ENCODE measurements at regions not wholly inside any gene's neighbourhood (a gene's known extent, or its start where the extent isn't known, plus 50 kb on each side); places are given as distances from the start of the nearest gene placed in this dataset.

DNA sequence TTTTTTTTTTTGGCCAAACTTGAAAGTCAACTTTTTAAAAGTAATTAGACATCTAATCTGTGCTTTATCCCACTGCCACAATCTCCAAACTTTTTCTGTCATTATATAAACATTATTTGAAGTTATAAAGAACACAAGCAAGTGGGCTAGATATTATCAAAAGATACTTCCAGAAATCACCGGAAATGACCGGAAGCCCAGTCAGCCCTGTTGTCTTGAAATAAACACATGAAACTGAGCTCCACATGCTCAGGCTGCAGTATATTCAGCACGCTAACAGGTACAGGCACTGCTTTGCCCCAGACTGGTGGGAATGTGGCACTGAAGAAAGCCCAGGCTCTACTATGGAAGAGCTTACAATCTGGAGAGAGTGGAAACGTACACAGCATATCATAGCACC is 158.9 kb upstream of the PLEKHG7 start:
- H3K79me2 ChIP-seq (ENCODE audit: insufficient read depth, low read length) = no peaks in the 10 kb centered on the region
- no peak overlapping the region for H3K4me3 ChIP-seq (replicated peaks in 1 of 2; ENCODE audit: low read depth in 1 of 2, low read length in 2 of 2)
- ChIA-PET RAD21 (ENCODE audit: low non-redundant PET in 1 of 2, low total read pairs in 2 of 2, uncharacterized antibody in 2 of 2, unreplicated experiment in 2 of 2) (no interaction called here), CTCF (no interaction called here), POLR2A (interaction anchor here (0.7 kb wide), 1 partner anchor 13 kb away, joined by 3 read pairs; no protein-coding TSS in a partner anchor)
- no peak overlapping the region for H3K27ac ChIP-seq (ENCODE audit: low read depth, low read length)
- no peak overlapping the region for H2AFZ ChIP-seq (ENCODE audit: low read depth, low read length, poor library complexity, severe bottlenecking)
- DNase-seq (ENCODE audit: low read depth, low spot score) (no peak), ATAC-seq (no peak)
- no peak overlapping the region for H3K4me2 ChIP-seq (ENCODE audit: low read length)
- no peaks in the 10 kb centered on the region for H3K27me3 ChIP-seq (ENCODE audit: insufficient read depth, low read length)
- H4K20me1 ChIP-seq (ENCODE audit: insufficient read depth) = no peaks in the 10 kb centered on the region
- no peaks in the 10 kb centered on the region for H3K36me3 ChIP-seq (ENCODE audit: control insufficient read depth in 1 of 2, insufficient read depth in 2 of 2, low read length in 2 of 2)
- peaks cover 6 to 21% of the 10 kb centered on the region in 2 experiments; a peak in 3 of 4 replicates for H3K4me1 ChIP-seq (ENCODE audit: control insufficient read depth in 1 of 2, insufficient read depth in 2 of 2, low read length in 2 of 2)
- TF ChIP-seq SIN3A (IDR thresholded peaks at IDR 0.05; ENCODE audit: low read depth) = no peak
- TF ChIP-seq, protein P1, sequence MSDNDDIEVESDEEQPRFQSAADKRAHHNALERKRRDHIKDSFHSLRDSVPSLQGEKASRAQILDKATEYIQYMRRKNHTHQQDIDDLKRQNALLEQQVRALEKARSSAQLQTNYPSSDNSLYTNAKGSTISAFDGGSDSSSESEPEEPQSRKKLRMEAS (IDR thresholded peaks at IDR 0.05) = no peak
- TF ChIP-seq POLR2AphosphoS5 (IDR thresholded peaks at IDR 0.05; ENCODE audit: low read depth, low read length) = no peak
- no peak for TF ChIP-seq ELF1 (IDR thresholded peaks at IDR 0.05; ENCODE audit: borderline replicate concordance, low read depth)
- TF ChIP-seq, protein P2, sequence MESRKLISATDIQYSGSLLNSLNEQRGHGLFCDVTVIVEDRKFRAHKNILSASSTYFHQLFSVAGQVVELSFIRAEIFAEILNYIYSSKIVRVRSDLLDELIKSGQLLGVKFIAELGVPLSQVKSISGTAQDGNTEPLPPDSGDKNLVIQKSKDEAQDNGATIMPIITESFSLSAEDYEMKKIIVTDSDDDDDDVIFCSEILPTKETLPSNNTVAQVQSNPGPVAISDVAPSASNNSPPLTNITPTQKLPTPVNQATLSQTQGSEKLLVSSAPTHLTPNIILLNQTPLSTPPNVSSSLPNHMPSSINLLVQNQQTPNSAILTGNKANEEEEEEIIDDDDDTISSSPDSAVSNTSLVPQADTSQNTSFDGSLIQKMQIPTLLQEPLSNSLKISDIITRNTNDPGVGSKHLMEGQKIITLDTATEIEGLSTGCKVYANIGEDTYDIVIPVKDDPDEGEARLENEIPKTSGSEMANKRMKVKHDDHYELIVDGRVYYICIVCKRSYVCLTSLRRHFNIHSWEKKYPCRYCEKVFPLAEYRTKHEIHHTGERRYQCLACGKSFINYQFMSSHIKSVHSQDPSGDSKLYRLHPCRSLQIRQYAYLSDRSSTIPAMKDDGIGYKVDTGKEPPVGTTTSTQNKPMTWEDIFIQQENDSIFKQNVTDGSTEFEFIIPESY (IDR thresholded peaks at IDR 0.05; ENCODE audit: extremely low read depth, insufficient replicate concordance, low read length) = no peak
- intact Hi-C loops (cut with micrococcal nuclease) = no loop called here
- H3K9me2 ChIP-seq (ENCODE audit: insufficient read depth) = no peaks in the 10 kb centered on the region
- BruUV-seq (replicated peaks) = no TSS peak
- no peaks in the 10 kb centered on the region for H3K9me3 ChIP-seq (ENCODE audit: control insufficient read depth in 1 of 2, insufficient read depth in 1 of 2, low read depth in 1 of 2, low read length in 2 of 2)
- no peak overlapping the region for H3K9ac ChIP-seq (ENCODE audit: low read length)

DNA sequence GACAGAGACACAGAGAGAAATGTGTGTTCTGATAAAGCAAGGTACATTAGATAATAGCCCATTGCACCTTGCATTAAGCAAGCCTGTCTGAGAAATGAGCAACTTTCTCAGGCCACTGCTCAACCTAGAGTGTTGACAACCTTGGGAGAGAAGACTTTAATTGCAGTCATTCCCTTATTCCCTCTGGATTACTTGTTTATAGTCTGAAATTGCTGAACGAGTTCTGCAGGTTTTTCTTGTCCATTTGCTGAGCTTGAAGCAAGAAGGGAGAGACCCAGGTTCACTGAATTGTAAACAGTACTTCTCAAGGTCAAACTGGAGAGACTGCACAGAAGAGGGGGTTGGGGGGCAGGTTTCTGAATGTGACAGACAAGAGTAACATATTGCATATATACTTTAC is 159.4 kb upstream of the PLEKHG7 start:
- Histone ChIP-seq H3K9me2 (ENCODE audit: insufficient read depth) (no peaks in the 10 kb centered on the region), H3K79me2 (ENCODE audit: insufficient read depth, low read length) (no peaks in the 10 kb centered on the region), H3K27me3 (ENCODE audit: insufficient read depth, low read length) (no peaks in the 10 kb centered on the region), H2AFZ (ENCODE audit: low read depth, low read length, poor library complexity, severe bottlenecking) (no peak overlapping the region), H3K27ac (ENCODE audit: low read depth, low read length) (no peak overlapping the region), H4K20me1 (ENCODE audit: insufficient read depth) (no peaks in the 10 kb centered on the region), H3K4me1 (ENCODE audit: control insufficient read depth in 1 of 2, insufficient read depth in 2 of 2, low read length in 2 of 2) (peaks cover 8 to 25% of the 10 kb centered on the region in 2 experiments; a peak in 3 of 4 replicates), H3K9ac (ENCODE audit: low read length) (no peak overlapping the region), H3K4me3 (replicated peaks in 1 of 2; ENCODE audit: low read depth in 1 of 2, low read length in 2 of 2) (no peak overlapping the region), H3K9me3 (ENCODE audit: control insufficient read depth in 1 of 2, insufficient read depth in 1 of 2, low read depth in 1 of 2, low read length in 2 of 2) (no peaks in the 10 kb centered on the region), H3K4me2 (ENCODE audit: low read length) (no peak overlapping the region), H3K36me3 (ENCODE audit: control insufficient read depth in 1 of 2, insufficient read depth in 2 of 2, low read length in 2 of 2) (no peaks in the 10 kb centered on the region)
- intact Hi-C loops (cut with micrococcal nuclease) = no loop called here
- ChIA-PET RAD21 (ENCODE audit: low non-redundant PET in 1 of 2, low total read pairs in 2 of 2, uncharacterized antibody in 2 of 2, unreplicated experiment in 2 of 2) (no interaction called here), POLR2A (interaction anchor here (0.7 kb wide), 1 partner anchor 13 kb away, joined by 3 read pairs; no protein-coding TSS in a partner anchor), CTCF (no interaction called here)
- DNase-seq (ENCODE audit: low read depth, low spot score) (no peak), ATAC-seq (no peak)
- TF ChIP-seq FOSL1 (IDR thresholded peaks at IDR 0.05; ENCODE audit: low read depth) = no peak
- TF ChIP-seq SP1 (IDR thresholded peaks at IDR 0.05; ENCODE audit: low read depth) = peak; percentile 48; the same call in 1 of the 2 replicates
- no peak for TF ChIP-seq ZFX (IDR thresholded peaks at IDR 0.05)
- TF ChIP-seq JUND (IDR thresholded peaks at IDR 0.05) = 0 out of 2 replicates have a peak, but pooled peaks have one; percentile 11
- no TSS peak for BruUV-seq (replicated peaks)

Data from HCT116 (cell line).